Kidney (tissue), 13 donors: ENCODE measurements at regions not wholly inside any gene's neighbourhood (a gene's known extent, or its start where the extent isn't known, plus 50 kb on each side); places are given as distances from the start of the nearest gene placed in this dataset.

Source experiments
- DNase-seq, 5 donors: peaks; one replicate each; pipeline ENCODE4 v3.0.0-alpha.2; 2013 to 2020
- FAIRE-seq: peaks from 2 replicates; lab custom pipeline; 2012; peaks lifted over from hg19 to GRCh38; lab: Jason Lieb, UNC
- H3K27ac ChIP-seq, 2 donors: one replicate each; pipeline ENCODE4 v1.7.0; 2013; ENCODE audit warnings: low read depth in 2 of 2, low read length in 2 of 2, inconsistent platforms in 1 of 2
- H3K27me3 ChIP-seq: one replicate; pipeline ENCODE4 v1.7.1; 2013; ENCODE audit warnings: low read length, inconsistent platforms; ENCODE audit not compliant: control insufficient read depth, insufficient read depth
- H3K36me3 ChIP-seq, 3 donors: one replicate each; pipeline versions ENCODE4 v1.7.0 to v1.7.1; 2013; ENCODE audit warnings: low read length in 3 of 3, control low read depth in 1 of 3, inconsistent platforms in 1 of 3; ENCODE audit not compliant: insufficient read depth in 3 of 3, control insufficient read depth in 2 of 3
- H3K4me1 ChIP-seq, 3 donors: one replicate each; pipeline versions ENCODE4 v1.7.0 to v1.7.1; 2013; ENCODE audit warnings: low read length in 3 of 3, inconsistent platforms in 1 of 3, low read depth in 1 of 3; ENCODE audit not compliant: control insufficient read depth in 2 of 3, insufficient read depth in 2 of 3
- H3K4me3 ChIP-seq, 3 donors: one replicate each; pipeline versions ENCODE4 v1.7.0 to v1.8.1; 2013; ENCODE audit warnings: low read length in 3 of 3, control low read depth in 1 of 3, inconsistent platforms in 1 of 3
- H3K9ac ChIP-seq, 3 donors: one replicate each; pipeline versions ENCODE4 v1.7.0 to v1.7.1; 2013; ENCODE audit warnings: low read length in 3 of 3, control low read depth in 1 of 3, inconsistent platforms in 1 of 3
- H3K9me3 ChIP-seq, 3 donors: one replicate each; pipeline versions ENCODE4 v1.7.0 to v1.7.1; 2013; ENCODE audit warnings: low read length in 3 of 3, control low read depth in 1 of 3, inconsistent platforms in 1 of 3; ENCODE audit not compliant: control insufficient read depth in 2 of 3, insufficient read depth in 1 of 3
- CTCF ChIP-seq: IDR thresholded peaks from 3 replicates; pipeline ENCODE4 v1.5.1; 2012; ENCODE audit warnings: mild to moderate bottlenecking, moderate library complexity, borderline replicate concordance; ENCODE audit not compliant: insufficient read depth; ENCODE audit errors: extremely low read depth
- intact Hi-C: fragments of 100-400 bp; cut with DNase I; formaldehyde crosslinking; loops from one replicate; pipeline ENCODE4 v1.11.1; 2022
- donor health status: control.
- donor health status: control.
- donor health status: control.
- donor health status: control.
- donor health status: control.
- donor health status: DM: yes; HTN: yes; CAD: no.
- donor health status: Normal renal cell carcinoma (clear cell type).

GRCh38 chr2:217664761-217665160 is 338.0 kb downstream of the TNS1 start:
- Histone ChIP-seq H3K27ac (no peak overlapping the region), H3K9ac (no peak overlapping the region), H3K4me3 (no peak overlapping the region), H3K27me3 (no peaks in the 10 kb centered on the region), H3K36me3 (no peaks in the 10 kb centered on the region), H3K9me3 (no peaks in the 10 kb centered on the region), H3K4me1 (peaks cover 0 to 6% (median 0%) of the 10 kb centered on the region in 3 donors)
- FAIRE-seq: no peak
- intact Hi-C loops: no loop called here
- TF ChIP-seq CTCF: no peak
- DNase-seq: no peak

- intact Hi-C loops: no loop called here
- no peaks in the 10 kb centered on the region for H3K27me3 ChIP-seq
- no peak overlapping the region for H3K4me3 ChIP-seq
- no peak overlapping the region for H3K27ac ChIP-seq
- TF ChIP-seq CTCF: no peak
- H3K9me3 ChIP-seq: no peaks in the 10 kb centered on the region
- FAIRE-seq (no peak), DNase-seq (no peak)
- H3K36me3 ChIP-seq: no peaks in the 10 kb centered on the region
- no peak overlapping the region for H3K9ac ChIP-seq
- peaks cover 0 to 6% (median 0%) of the 10 kb centered on the region in 3 donors for H3K4me1 ChIP-seq
Observed at GRCh38 chr2:217662984-217663602, 339.7 kb downstream of the TNS1 start.

GRCh38 chr2:217661378-217661777 is 341.4 kb downstream of the TNS1 start:
- intact Hi-C loops: no loop called here
- H3K9me3 ChIP-seq: no peaks in the 10 kb centered on the region
- no peak overlapping the region for H3K27ac ChIP-seq
- FAIRE-seq: no peak
- no peak for TF ChIP-seq CTCF
- H3K27me3 ChIP-seq: no peaks in the 10 kb centered on the region
- no peak overlapping the region for H3K4me3 ChIP-seq
- no peaks in the 10 kb centered on the region for H3K36me3 ChIP-seq
- no peak for DNase-seq
- no peak overlapping the region for H3K9ac ChIP-seq
- H3K4me1 ChIP-seq: peaks cover 0 to 4% (median 0%) of the 10 kb centered on the region in 3 donors

- no peak overlapping the region for H3K4me3 ChIP-seq
- intact Hi-C loops: no loop called here
- no peaks in the 10 kb centered on the region for H3K36me3 ChIP-seq
- H3K27me3 ChIP-seq: no peaks in the 10 kb centered on the region
- FAIRE-seq: no peak
- H3K9me3 ChIP-seq: no peaks in the 10 kb centered on the region
- DNase-seq: no peak
- TF ChIP-seq CTCF: no peak
- H3K27ac ChIP-seq: no peak overlapping the region
- H3K9ac ChIP-seq: no peak overlapping the region
- peaks cover 0 to 4% (median 0%) of the 10 kb centered on the region in 3 donors for H3K4me1 ChIP-seq
Observed at GRCh38 chr2:217660423-217660822, 342.4 kb downstream of the TNS1 start.
